ACC112 (cell line): ENCODE measurements at regions not wholly inside any gene's neighbourhood (a gene's known extent, or its start where the extent isn't known, plus 50 kb on each side); places are given as distances from the start of the nearest gene placed in this dataset.

ENCODE experiments used
- H2AFZ ChIP-seq: fragments of 200-600 bp; sonication (generic); one replicate; pipeline ENCODE4 v1.6.0; 2017; ENCODE audit warnings: antibody characterized with exemption, low read length; ENCODE audit not compliant: unreplicated experiment
- H3K27ac ChIP-seq: fragments of 200-600 bp; sonication (generic); 2 replicates; pipeline ENCODE4 v1.5.1; 2014; ENCODE audit warnings: low read depth, mild to moderate bottlenecking, antibody characterized with exemption, low read length, moderate library complexity
- H3K27me3 ChIP-seq: fragments of 200-600 bp; sonication (generic); 2 replicates; pipeline ENCODE4 v1.6.1; 2014; ENCODE audit warnings: mild to moderate bottlenecking, antibody characterized with exemption, low read length, moderate library complexity, mixed read lengths; ENCODE audit not compliant: insufficient read depth
- H3K36me3 ChIP-seq: fragments of 200-600 bp; sonication (generic); 2 replicates; pipeline ENCODE4 v1.6.1; 2016; ENCODE audit warnings: mild to moderate bottlenecking, antibody characterized with exemption, low read length, moderate library complexity, mixed read lengths; ENCODE audit not compliant: insufficient read depth
- H3K4me1 ChIP-seq: fragments of 200-600 bp; sonication (generic); one replicate; pipeline ENCODE4 v1.6.1; 2016; ENCODE audit warnings: low read length, mixed read lengths; ENCODE audit not compliant: insufficient read depth, unreplicated experiment, control insufficient read depth
- H3K4me3 ChIP-seq: fragments of 200-600 bp; sonication (generic); 2 replicates; pipeline ENCODE4 v1.5.1; 2014; ENCODE audit warnings: mild to moderate bottlenecking, low read depth, low read length
- H3K79me2 ChIP-seq: fragments of 200-600 bp; sonication (generic); one replicate; pipeline ENCODE4 v1.6.0; 2016; ENCODE audit warnings: low read length; ENCODE audit not compliant: control insufficient read depth, unreplicated experiment, insufficient read depth

GRCh38 chr18:22257022-22257543, 87.7 kb downstream of the GATA6 start:
- Histone ChIP-seq H3K79me2 (no peaks in the 10 kb centered on the region), H3K36me3 (no peaks in the 10 kb centered on the region), H3K27ac (no peak overlapping the region), H3K4me1 (no peaks in the 10 kb centered on the region), H3K27me3 (no peaks in the 10 kb centered on the region), H2AFZ (no peak overlapping the region), H3K4me3 (no peak overlapping the region)

DNA sequence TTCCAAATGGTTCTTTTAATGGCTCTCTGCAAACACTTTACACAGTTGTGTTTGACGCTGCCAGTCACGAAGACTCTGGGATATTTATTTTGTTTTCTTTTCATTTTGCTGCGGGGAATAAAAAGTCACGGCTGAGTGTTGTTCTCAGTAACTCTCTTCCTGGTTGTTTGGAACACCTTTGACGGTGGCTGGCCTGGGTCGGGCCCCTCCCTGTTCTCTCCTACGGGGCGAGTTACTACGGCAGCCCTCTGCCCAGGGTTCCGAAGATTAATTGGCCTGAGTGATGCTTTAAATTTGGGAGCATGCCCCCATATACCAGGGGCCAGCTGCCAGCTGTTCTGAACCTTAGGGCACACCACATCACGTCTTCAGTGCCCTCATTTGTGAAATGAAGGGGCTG, 84.7 kb downstream of the GATA6 start:
- Histone ChIP-seq H3K79me2 (no peaks in the 10 kb centered on the region), H3K27ac (no peak overlapping the region), H3K4me1 (no peaks in the 10 kb centered on the region), H2AFZ (no peak overlapping the region), H3K36me3 (no peaks in the 10 kb centered on the region), H3K4me3 (no peak overlapping the region), H3K27me3 (peaks cover 3% of the 10 kb centered on the region; the same call in 1 of the 2 replicates)

GRCh38 chr18:22253676-22254075, 84.3 kb downstream of the GATA6 start:
- Histone ChIP-seq H3K79me2 (no peaks in the 10 kb centered on the region), H3K27ac (no peak overlapping the region), H3K4me1 (no peaks in the 10 kb centered on the region), H2AFZ (no peak overlapping the region), H3K36me3 (no peaks in the 10 kb centered on the region), H3K27me3 (peaks cover 3% of the 10 kb centered on the region; the same call in 1 of the 2 replicates), H3K4me3 (no peak overlapping the region)

GRCh38 chr18:22253156-22253555, 83.8 kb downstream of the GATA6 start:
- Histone ChIP-seq H3K27me3 (peaks cover 3% of the 10 kb centered on the region; the same call in 1 of the 2 replicates), H3K36me3 (no peaks in the 10 kb centered on the region), H3K79me2 (no peaks in the 10 kb centered on the region), H3K4me1 (no peaks in the 10 kb centered on the region), H2AFZ (no peak overlapping the region), H3K27ac (no peak overlapping the region), H3K4me3 (no peak overlapping the region)
